Fibroblast of peridontal ligament (primary cell): ENCODE measurements at regions not wholly inside any gene's neighbourhood (a gene's known extent, or its start where the extent isn't known, plus 50 kb on each side); places are given as distances from the start of the nearest gene placed in this dataset.
"Not testable (repeated sequence)": the region's sequence is repeated elsewhere in the genome, so short reads cannot be mapped to it uniquely, and the experiment has no call there.

Experiments
- DNase-seq: peaks from one replicate; pipeline ENCODE4 v3.0.0-alpha.2; 2010; ENCODE audit errors: extremely low read depth

- no peak for DNase-seq
Measured at GRCh38 chr2:226172309-226172708, 627.3 kb downstream of the IRS1 start.

DNA sequence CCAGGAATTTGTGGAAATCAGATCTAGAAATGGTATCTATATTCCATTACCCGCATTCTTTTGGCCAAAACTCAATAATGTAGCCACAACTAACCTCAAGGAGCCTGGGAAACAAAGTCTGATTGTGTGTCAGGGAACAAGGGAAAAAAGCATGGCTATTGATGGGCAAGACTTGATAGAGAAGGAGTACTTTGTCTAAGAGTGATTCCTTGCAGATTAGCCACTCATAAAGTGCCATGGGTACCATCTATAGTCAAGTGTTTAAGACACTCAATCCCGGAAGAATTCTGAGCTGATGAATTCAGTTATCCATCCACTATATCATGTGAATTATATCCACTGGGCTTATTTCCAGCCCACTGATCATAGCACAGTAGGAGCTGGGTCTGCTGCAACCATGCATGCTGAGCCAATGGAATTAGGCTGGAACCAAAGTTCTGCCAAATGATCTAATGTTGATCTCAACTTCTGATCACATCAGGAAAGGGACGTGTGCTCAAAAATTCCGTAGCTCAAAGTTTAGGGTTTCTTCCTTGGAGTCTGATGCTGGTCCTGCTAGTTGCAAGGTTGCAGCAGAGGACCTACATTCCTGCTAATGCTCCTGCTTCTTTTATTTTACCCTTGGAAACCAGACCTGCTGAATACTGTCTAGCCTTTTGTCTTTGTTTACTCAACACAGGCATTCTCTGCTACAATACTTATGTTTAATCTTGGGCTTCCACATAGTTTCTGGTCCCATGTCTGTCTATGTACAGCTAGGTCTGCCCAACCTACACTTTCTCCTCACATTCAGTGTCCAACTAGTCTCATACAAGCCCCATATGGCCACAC, 629.7 kb downstream of the IRS1 start:
- peak; percentile 20 for DNase-seq

DNA sequence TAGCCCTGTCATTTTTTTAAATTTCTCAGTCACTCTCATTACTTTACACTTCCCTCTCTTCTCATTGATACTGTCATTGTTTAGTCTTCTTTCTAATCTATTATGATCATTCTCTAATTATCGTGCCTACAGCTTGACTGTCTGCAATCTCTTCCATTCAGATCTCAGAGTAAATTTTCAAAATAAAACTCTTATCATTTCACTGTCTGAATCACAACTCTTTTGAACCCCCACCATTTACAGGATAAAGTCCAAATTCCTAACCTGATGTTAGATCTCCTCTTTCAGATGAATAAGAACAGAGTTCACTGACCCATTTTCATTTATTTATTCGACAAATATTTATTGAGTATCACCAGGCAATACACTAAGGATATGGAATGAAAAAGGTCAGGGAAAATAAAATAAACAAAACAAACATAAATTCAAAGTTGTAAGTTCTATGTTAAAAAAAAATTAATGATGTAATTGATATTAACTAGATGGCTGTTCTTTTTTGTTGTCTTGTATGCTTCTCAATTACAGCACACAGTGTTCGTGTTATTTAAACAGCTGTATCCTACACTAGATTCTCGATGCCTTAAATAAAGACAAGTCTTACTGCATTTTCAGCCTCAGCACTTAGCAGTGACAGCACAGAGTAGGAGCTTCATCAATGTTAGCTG, 631.0 kb downstream of the IRS1 start:
- DNase-seq = no peak

DNA sequence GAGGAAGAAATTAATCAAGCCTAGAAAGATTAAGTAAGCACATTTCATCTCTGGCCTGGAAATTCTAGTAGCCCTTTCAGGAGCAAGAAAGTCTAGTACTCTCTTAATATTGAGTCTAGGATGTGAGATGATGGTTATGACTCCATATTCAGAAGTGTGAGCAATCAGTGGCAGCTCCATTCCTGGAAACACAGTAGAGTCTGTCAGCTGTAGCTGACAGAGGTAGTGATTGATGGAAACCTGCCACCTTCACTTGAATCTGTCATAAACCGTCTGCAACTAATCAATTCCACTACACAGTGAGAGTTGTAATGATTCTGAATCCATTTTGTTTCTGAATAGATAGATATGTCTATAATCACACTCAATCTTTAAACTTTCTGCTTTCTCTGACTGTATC, 635.1 kb downstream of the IRS1 start:
- DNase-seq = no peak

- not testable (repeated sequence) for DNase-seq
Measured at GRCh38 chr2:226160617-226161016, 639.0 kb downstream of the IRS1 start.

DNA sequence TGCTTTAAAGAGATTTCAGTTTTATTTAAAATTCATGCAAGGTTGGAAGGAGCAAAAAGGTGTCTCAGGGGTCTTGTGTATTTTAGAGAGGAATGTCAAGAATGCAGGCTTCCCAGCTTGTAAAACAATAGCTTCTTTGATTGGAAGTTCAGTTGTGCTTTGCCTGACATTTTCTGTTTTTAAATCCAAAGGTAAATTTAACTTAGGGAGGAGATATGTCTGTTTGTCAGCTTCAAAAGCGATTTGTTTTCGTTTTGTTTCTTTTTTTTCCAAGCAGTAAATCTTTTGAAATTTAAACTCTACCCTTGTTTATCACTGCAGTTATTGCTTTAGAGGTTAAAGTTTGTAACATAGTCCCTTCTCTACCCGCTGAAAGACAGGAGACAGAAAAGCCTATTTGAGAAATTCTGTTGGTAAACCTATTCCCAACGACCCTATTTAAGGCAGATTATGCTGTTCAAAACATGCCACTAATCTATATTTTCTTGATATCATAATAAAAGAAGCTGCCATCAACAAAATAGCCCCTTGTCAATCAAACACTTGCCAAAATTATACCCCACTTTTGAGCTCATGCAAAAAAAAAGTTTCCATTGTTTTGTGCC, 639.6 kb downstream of the IRS1 start:
- DNase-seq = no peak

DNA sequence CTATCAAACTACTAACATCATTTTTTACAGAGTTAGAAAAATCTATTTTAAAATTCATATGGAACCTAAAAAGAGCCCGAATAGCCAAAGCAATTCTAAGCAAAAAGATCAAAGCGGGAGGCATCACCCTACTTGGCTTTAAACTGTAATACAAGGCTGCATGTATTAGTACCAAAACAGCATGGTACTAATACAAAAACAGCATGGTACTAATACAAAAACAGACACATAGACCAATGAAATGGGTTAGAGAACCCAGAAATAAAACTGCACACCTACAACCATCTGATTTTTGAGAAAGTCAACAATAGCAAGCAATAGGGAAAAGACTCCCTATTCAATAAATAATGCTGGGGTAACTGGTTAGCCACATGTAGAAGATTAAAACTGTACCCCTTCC, 640.7 kb downstream of the IRS1 start:
- no peak for DNase-seq

- DNase-seq = no peak
Measured at GRCh38 chr2:226158229-226158628, 641.4 kb downstream of the IRS1 start.

- DNase-seq = no peak
Measured at GRCh38 chr2:226155093-226155875, 644.3 kb downstream of the IRS1 start.

GRCh38 chr2:226154610-226155009, 645.0 kb downstream of the IRS1 start:
- no peak for DNase-seq

GRCh38 chr2:226153553-226153952, 646.1 kb downstream of the IRS1 start:
- DNase-seq = no peak

DNA sequence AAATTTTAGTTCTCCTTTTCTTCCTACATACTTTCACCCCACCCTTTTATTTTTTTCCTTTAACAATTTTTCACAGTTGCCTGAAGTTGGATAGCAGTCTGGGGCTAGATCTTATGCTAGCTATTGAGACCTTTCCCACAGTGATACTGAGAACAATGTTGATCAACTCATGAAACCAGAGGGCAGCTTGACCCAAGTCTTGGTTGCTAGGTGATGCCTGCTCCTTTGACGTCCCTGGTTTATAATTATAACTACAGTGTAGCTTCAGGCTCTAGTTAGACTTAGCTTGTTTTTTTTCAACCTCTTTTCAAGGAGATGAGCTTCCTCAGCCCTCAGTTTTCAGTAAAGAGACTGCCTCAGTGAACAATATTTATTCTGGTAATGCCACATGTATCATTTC, 648.5 kb downstream of the IRS1 start:
- peak; percentile 30 for DNase-seq

DNA sequence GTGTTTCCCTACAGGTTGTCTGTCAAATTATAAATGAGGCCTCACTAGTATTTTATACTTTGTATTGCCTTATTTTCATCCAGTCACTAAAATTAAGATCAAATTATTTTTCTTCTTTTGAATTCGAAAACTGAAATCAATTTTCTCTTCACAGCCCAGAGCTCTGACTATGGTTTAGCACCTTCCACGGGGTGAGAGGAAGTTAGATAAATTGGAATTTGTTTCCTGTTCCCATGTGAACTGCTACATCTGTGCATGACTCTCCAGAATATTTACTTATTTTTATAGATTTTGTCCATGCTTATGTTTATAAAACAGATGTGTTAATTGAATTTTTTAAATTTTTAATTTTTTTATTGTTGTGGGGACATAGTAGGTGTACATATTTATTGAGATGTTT, 656.5 kb downstream of the IRS1 start:
- no peak for DNase-seq

GRCh38 chr2:226142463-226142862, 657.2 kb downstream of the IRS1 start:
- no peak for DNase-seq

DNA sequence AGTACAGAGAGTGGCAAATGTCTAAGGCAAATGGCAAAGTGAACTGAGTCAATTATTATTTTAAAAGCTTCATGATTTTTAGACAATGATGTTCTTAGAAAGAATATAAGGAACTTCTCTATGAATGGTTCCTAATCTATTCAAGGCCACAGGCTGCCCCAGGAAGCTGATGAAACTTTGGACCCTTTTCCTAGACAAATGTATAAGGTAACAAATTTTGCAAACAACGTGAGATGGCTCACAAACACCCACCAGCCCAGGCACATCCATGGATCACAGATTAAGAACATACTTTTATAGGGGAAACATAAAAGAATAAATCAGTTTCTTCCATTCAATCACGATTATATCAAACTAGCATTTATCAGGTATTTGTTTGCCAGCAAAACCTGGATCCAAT, 659.0 kb downstream of the IRS1 start:
- DNase-seq = no peak

- no peak for DNase-seq
Measured at GRCh38 chr2:226139759-226140158, 659.9 kb downstream of the IRS1 start.

GRCh38 chr2:226137201-226137811, 662.3 kb downstream of the IRS1 start:
- peak; percentile 67 for DNase-seq

- DNase-seq = no peak
Measured at GRCh38 chr2:226136739-226137138, 662.9 kb downstream of the IRS1 start.

DNA sequence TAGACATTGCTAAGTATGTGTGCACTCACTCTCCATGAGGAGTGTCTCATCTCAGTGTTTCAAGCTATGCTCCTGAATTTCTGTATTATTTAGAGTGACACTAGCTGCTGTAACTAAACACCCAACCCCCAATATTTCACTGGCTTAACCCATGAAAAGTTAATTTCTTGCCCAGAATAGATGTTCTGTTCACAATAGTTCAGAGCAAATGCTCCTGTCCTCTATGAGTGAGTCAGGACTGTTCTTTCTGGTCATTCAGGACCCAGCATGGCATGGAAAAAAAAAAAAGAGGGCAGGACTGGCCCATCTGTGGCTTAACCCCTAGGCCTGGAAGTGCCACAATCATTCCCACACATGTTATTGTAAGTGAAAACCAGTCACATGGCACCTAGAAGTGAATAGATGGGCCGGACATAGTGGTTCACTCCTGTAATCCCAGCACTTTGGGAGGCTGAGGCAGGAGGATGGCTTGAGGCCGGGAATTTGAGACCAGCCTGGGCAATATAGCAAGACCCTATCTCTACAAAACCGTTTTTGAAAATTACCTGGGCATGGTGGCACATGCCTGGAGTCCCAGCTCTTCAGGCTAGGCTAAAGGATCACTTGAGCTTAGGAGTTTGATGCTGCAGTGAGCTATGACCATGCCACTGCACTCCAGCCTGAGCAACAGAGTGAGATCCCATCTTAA, 663.6 kb downstream of the IRS1 start:
- no peak for DNase-seq

DNA sequence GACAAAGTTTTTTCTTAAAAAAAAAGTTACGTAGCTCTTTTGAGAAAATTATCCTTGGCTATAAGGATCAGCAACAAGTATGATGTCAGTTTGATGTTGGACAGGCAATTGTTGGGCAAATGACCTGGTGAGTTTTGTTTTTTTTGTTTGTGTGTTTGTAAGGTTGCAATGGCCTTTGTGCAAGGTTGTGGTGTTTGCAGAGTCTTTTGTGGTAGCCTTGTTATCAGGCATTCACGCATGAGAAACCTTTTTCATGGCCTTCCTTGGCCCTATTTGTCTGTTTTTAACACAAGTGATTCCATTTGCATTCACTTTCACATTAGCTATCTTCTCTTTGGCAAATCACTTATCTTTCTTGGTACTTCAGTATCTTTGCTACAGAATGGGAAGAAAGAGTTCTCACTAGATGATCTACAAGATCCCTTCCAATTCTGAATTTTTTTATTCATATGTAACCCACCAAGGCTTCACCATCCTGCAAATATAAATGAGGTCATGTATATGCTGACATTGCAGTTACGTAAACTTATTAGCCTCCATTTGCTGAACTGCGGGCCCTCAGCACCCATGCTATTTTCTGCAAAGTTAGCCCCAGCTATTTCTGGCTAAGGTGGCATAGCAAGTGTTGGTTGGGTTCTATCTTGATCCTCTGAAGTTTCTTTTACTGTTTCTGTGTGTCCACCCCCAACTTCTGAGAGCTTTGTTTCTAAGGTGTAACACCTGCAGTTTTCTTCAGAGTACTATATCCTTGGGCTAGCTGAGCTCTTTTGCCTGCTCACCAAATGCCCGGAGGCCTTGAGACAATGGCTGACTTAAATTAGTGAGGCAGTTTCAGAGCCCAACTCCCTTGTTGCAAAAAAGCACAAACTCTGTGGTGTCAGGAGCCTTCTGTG, 667.1 kb downstream of the IRS1 start:
- no peak for DNase-seq
